ENCODE measurements at regions not wholly inside any gene's neighbourhood (a gene's known extent, or its start where the extent isn't known, plus 50 kb on each side); places are given as distances from the start of the nearest gene placed in this dataset.

DNA sequence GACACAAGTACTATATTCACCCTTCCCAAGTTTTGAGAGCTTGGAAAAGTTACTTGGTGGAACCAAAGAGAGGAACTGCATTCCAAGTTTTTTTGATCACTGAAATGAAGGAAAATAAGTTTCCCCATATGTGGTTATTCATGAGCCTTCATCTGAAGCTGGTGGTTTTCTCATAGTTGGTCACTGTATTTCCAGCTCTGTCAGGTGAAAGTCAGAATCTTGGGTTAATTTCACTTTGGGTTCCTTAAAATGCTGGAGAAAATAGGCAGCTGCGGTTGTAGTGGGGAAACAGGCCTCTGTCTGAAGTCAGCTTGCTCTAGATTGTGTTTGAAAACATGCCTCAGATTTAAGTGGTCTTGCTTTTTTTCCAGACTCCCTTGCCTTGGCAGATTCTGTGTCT is 200.5 kb downstream of the HRH4 start:
- H3K27me3 ChIP-seq (replicated peaks): no peaks in the 10 kb centered on the region
- H3K4me3 ChIP-seq (ENCODE audit: low read depth, low read length): no peak overlapping the region
- no peak overlapping the region for H3K27ac ChIP-seq
- no peak for DNase-seq
- in situ Hi-C loops (cut with HindIII; ENCODE audit: low pct_ligation_motif_present, low sequenced_read_pairs): no loop called here
- TF ChIP-seq, protein P1, sequence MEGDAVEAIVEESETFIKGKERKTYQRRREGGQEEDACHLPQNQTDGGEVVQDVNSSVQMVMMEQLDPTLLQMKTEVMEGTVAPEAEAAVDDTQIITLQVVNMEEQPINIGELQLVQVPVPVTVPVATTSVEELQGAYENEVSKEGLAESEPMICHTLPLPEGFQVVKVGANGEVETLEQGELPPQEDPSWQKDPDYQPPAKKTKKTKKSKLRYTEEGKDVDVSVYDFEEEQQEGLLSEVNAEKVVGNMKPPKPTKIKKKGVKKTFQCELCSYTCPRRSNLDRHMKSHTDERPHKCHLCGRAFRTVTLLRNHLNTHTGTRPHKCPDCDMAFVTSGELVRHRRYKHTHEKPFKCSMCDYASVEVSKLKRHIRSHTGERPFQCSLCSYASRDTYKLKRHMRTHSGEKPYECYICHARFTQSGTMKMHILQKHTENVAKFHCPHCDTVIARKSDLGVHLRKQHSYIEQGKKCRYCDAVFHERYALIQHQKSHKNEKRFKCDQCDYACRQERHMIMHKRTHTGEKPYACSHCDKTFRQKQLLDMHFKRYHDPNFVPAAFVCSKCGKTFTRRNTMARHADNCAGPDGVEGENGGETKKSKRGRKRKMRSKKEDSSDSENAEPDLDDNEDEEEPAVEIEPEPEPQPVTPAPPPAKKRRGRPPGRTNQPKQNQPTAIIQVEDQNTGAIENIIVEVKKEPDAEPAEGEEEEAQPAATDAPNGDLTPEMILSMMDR (IDR thresholded peaks at IDR 0.05; ENCODE audit: low read depth, low read length, missing control alignments): no peak
- no peaks in the 10 kb centered on the region for H3K36me3 ChIP-seq (replicated peaks)

DNA sequence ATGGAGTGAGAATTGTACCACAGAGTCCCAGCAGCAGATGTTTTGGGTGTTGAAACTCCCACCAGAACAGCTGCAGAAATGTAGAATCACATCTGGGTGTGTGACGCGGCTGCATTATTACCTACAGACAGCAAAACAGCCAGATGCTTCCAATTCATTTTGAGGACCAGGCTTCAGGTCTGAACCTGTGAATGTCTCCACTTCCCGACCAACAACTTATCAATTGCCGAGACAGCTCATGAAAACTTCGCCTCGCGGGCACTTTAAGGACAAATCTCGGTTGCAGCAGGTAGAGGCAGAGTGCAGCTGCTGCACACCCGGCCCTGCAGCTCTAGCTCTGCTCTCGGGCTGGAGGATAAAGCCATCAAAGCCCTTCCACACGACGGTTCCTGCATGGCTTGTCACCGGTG is 202.0 kb downstream of the HRH4 start:
- in situ Hi-C loops (cut with HindIII; ENCODE audit: low pct_ligation_motif_present, low sequenced_read_pairs): no loop called here

DNA sequence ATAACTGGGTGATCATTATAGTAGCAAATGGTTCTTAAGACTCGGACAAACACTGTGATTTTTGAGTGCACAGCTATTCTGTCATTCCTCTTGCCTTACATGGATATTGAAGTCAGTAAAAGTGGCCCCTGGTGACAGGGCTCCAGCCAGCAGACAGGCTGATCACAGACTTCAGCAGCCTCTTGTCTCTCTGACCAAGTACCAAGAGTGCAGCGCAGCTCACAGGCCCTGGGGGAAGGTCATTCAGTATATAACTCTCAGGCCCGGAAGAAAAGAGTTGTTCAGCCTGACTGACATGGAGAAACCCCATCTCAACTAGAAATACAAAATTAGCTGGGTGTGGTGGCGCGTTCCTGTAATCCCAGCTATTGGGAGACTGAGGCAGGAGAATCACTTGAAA is 202.6 kb downstream of the HRH4 start:
- no peak for DNase-seq
- no peaks in the 10 kb centered on the region for H3K27me3 ChIP-seq (replicated peaks)
- no peaks in the 10 kb centered on the region for H3K36me3 ChIP-seq (replicated peaks)
- in situ Hi-C loops (cut with HindIII; ENCODE audit: low pct_ligation_motif_present, low sequenced_read_pairs): no loop called here
- TF ChIP-seq, protein P1 (IDR thresholded peaks at IDR 0.05; ENCODE audit: low read depth, low read length, missing control alignments): no peak
- H3K27ac ChIP-seq: no peak overlapping the region
- no peak overlapping the region for H3K4me3 ChIP-seq (ENCODE audit: low read depth, low read length)

More for the DNA sequence above, 202.0 kb downstream of the HRH4 start:
- Histone ChIP-seq H3K27ac (no peak overlapping the region), H3K27me3 (replicated peaks) (no peaks in the 10 kb centered on the region), H3K36me3 (replicated peaks) (no peaks in the 10 kb centered on the region), H3K4me3 (ENCODE audit: low read depth, low read length) (no peak overlapping the region)
- TF ChIP-seq, protein P1 (IDR thresholded peaks at IDR 0.05; ENCODE audit: low read depth, low read length, missing control alignments): no peak
- DNase-seq: no peak

DNA sequence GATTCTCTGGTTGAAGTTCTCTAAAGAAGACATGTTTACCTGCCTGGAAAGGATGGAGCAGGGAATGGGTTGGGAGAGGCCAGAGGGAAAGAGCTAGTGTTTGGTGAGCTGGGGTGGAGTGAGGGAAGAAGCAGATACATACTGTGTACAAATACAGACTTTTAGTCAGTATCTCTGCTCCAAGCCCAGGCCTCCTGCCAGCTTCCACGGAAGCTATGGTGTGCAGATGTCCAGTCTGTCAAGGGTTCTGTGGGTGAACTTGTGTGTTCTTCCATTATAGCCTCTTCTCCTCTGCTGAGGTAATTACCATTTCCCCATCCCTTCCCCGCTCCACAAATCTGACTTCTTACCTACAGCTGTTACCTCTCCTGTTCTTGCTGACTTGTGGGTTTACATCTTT is 208.6 kb downstream of the HRH4 start:
- Histone ChIP-seq H3K27ac (no peak overlapping the region), H3K27me3 (replicated peaks) (no peaks in the 10 kb centered on the region), H3K4me3 (ENCODE audit: low read depth, low read length) (no peak overlapping the region), H3K36me3 (replicated peaks) (no peaks in the 10 kb centered on the region)
- TF ChIP-seq, protein P1 (IDR thresholded peaks at IDR 0.05; ENCODE audit: low read depth, low read length, missing control alignments): no peak
- in situ Hi-C loops (cut with HindIII; ENCODE audit: low pct_ligation_motif_present, low sequenced_read_pairs): no loop called here
- no peak for DNase-seq

DNA sequence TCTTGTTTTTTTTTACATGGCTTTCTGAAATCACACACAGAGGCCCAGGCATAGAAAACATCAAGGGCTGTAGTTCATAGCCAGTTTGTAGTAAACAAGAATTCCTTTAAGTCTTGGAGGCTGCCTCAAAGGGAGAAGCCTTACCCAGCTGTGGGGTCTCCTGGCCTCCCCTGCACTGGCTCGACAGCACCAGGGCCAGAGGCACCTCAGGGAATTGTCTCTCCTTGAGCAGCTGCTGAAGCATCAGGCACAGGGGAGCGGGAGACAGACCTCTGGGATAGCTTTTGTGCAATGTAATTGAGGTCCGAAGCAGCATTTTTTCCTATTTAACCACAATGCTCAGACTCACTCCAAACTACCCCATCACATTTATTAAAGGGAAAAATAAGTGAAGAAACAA is 209.1 kb downstream of the HRH4 start:
- in situ Hi-C loops (cut with HindIII; ENCODE audit: low pct_ligation_motif_present, low sequenced_read_pairs): no loop called here
- Histone ChIP-seq H3K27ac (no peak overlapping the region), H3K27me3 (replicated peaks) (no peaks in the 10 kb centered on the region), H3K4me3 (ENCODE audit: low read depth, low read length) (no peak overlapping the region), H3K36me3 (replicated peaks) (no peaks in the 10 kb centered on the region)
- TF ChIP-seq, protein P1 (IDR thresholded peaks at IDR 0.05; ENCODE audit: low read depth, low read length, missing control alignments): no peak
- no peak for DNase-seq

DNA sequence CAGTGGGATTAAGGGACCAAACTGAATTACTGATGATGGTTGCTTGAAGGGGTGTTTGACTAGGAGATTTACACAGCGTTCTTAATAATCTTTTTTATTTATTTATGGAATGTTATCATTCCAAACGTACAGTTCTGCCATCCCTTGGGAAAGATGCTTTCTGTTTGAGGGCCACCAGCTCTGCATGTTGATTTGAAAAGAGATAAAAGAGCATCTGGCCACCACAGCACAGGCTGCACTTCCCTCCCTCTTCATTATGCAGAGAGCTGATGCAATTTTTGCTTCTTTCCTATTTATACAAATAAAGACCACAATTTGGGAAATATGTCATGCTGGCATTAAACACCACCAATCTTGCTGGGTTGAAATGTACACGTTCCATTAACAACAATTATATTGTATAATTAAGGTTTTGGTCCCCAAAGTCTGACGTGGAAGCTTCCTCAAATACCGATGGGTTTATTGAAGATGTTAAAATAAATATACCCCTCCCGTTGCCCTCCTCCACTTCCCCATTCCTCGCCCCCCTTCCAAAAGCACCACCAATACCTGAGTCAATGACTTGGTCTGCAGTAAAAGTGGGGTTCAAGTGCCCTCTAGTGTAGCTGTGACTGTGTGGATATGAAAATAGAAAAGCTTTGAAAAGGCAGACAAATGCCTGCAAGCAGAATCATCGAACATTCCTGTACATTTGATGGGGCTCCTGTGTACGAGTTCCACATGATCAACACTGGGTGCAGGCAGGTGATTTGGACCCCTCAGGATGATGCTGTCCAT is 211.9 kb downstream of the HRH4 start:
- Histone ChIP-seq H3K4me3 (ENCODE audit: low read depth, low read length) (no peak overlapping the region), H3K36me3 (replicated peaks) (no peaks in the 10 kb centered on the region), H3K27ac (no peak overlapping the region), H3K27me3 (replicated peaks) (no peaks in the 10 kb centered on the region)
- TF ChIP-seq, protein P1 (IDR thresholded peaks at IDR 0.05; ENCODE audit: low read depth, low read length, missing control alignments): no peak
- in situ Hi-C loops (cut with HindIII; ENCODE audit: low pct_ligation_motif_present, low sequenced_read_pairs): no loop called here
- DNase-seq: no peak

All from brain microvascular endothelial cell (primary cell).